AG04450 (cell line): ENCODE measurements at regions not wholly inside any gene's neighbourhood (a gene's known extent, or its start where the extent isn't known, plus 50 kb on each side); places are given as distances from the start of the nearest gene placed in this dataset.
"Not testable (repeated sequence)": the region's sequence is repeated elsewhere in the genome, so short reads cannot be mapped to it uniquely, and the experiment has no call there.

Experiments used
- CTCF ChIA-PET: fragments of 300-600, 350-600 bp; formaldehyde crosslinking; extraction: SDS; loops from one replicate; lab custom pipeline; 2022; ENCODE audit warnings: antibody characterized with exemption, inconsistent platforms; lab: Charles Lee
- POLR2A ChIA-PET: fragments of 350-600 bp; formaldehyde crosslinking; extraction: SDS; loops from one replicate; lab custom pipeline; 2021; ENCODE audit warnings: antibody characterized with exemption, inconsistent platforms; lab: Yijun Ruan, JAX
- DNase-seq: peaks from one replicate; pipeline ENCODE4 v3.0.0-alpha.2; 2011; ENCODE audit warnings: low read depth, low spot score
- H3K27ac ChIP-seq: one replicate; pipeline ENCODE4 v1.5.1; 2012; ENCODE audit warnings: low read depth, low read length, control low read depth
- H3K27me3 ChIP-seq: one replicate; pipeline ENCODE4 v1.6.0; 2012; ENCODE audit warnings: low read length; ENCODE audit not compliant: control insufficient read depth, insufficient read depth
- H3K4me3 ChIP-seq: 2 replicates; pipeline ENCODE4 v1.5.1; 2011; ENCODE audit warnings: mild to moderate bottlenecking, low read depth, low read length, control low read depth
- H3K9me3 ChIP-seq: 2 replicates; pipeline ENCODE4 v1.5.1; 2012; ENCODE audit warnings: low read length; ENCODE audit not compliant: control insufficient read depth, insufficient read depth
- TF ChIP-seq, protein P1 (sequence below): IDR thresholded peaks from 2 replicates; pipeline ENCODE4 v1.5.1; 2011; ENCODE audit warnings: low read depth, low read length, control low read depth, inconsistent platforms

DNA sequence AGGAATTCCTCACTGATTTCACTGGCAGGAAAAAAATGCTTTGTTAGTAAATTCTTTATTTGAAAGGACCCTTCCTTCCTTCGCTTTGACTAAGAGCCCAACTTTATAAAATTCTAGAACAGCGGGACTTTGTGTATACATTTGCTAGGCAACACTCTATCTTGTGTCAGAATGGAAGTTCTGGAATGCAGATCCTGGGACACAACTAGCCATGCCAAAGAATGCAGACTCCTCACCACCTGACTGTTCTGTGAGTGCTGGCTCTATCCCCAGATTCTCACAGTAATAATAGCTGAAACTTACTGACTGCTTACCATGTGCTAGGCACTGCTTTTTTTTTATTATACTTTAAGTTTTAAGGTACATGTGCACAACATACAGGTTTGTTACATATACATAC lies 73.3 kb upstream of the ZDHHC15 start:
- DNase-seq: no peak
- TF ChIP-seq, protein P1, sequence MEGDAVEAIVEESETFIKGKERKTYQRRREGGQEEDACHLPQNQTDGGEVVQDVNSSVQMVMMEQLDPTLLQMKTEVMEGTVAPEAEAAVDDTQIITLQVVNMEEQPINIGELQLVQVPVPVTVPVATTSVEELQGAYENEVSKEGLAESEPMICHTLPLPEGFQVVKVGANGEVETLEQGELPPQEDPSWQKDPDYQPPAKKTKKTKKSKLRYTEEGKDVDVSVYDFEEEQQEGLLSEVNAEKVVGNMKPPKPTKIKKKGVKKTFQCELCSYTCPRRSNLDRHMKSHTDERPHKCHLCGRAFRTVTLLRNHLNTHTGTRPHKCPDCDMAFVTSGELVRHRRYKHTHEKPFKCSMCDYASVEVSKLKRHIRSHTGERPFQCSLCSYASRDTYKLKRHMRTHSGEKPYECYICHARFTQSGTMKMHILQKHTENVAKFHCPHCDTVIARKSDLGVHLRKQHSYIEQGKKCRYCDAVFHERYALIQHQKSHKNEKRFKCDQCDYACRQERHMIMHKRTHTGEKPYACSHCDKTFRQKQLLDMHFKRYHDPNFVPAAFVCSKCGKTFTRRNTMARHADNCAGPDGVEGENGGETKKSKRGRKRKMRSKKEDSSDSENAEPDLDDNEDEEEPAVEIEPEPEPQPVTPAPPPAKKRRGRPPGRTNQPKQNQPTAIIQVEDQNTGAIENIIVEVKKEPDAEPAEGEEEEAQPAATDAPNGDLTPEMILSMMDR: no peak
- H3K27me3 ChIP-seq: no peaks in the 10 kb centered on the region
- no peaks in the 10 kb centered on the region for H3K9me3 ChIP-seq
- no peak overlapping the region for H3K27ac ChIP-seq
- H3K4me3 ChIP-seq: no peak overlapping the region
- POLR2A ChIA-PET: no interaction called here
- CTCF ChIA-PET: no interaction called here

DNA sequence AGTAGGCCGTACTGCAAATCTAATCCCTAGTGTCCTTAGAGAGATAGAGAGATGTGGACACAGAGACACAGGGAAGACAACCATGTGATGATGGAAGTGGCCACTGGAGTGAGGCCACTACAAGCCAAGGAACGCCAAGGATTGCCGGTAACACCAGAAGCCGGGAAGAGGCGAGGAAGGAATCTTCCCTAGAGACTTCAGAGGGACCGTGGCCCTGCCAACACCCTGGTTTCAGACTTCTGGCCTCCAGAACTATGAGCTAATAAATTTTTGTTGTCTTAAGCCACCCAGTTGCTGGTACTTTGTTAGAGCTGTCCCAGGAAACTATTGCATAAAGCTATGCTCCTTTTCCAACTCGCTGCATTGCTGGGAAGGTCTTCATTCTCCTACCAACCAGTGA lies 70.3 kb upstream of the ZDHHC15 start:
- H3K27me3 ChIP-seq, H3K27ac ChIP-seq, H3K9me3 ChIP-seq, H3K4me3 ChIP-seq, DNase-seq, POLR2A ChIA-PET, CTCF ChIA-PET: not testable (repeated sequence)

DNA sequence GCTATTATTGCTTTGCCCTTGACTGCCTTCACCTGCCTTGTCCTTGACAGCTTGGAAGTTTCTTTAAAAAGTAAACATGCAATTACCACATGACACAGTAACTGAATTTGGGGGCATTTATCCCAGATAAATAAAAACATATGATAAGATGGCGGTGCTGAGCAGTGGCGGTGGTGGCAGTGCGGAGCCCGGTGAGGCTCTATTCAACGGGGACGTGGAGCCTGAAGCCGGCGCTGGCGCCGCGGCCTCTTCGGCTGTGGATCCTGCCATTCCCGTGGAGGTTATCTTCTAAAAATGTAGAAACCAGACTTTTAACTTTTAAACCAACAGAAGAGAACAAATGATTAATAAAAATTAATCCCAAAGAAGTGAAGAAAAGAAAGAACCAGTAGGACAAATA lies 59.7 kb upstream of the ZDHHC15 start:
- H3K4me3 ChIP-seq: no peak overlapping the region
- H3K27ac ChIP-seq: no peak overlapping the region
- H3K27me3 ChIP-seq: no peaks in the 10 kb centered on the region
- TF ChIP-seq, protein P1: no peak
- POLR2A ChIA-PET: no interaction called here
- H3K9me3 ChIP-seq: peaks cover 3% of the 10 kb centered on the region; the same call in 1 of the 2 replicates
- CTCF ChIA-PET: no interaction called here
- no peak for DNase-seq
